Adrenal gland (tissue), 5 donors: ENCODE measurements at regions not wholly inside any gene's neighbourhood (a gene's known extent, or its start where the extent isn't known, plus 50 kb on each side); places are given as distances from the start of the nearest gene placed in this dataset.

ENCODE experiments used
- CTCF ChIP-seq, 6 experiments: fragments of 450-650 bp in 4 of 6; fragments of 200-600 bp in 2 of 6; sonication (generic) in 1 of 6; IDR thresholded peaks; 1 replicate in 5 of 6; 2 replicates in 1 of 6; pipeline versions ENCODE4 v1.5.1 to v1.8.0; 2016 to 2021; ENCODE audit warnings: antibody characterized with exemption in 6 of 6, mild to moderate bottlenecking in 2 of 6, moderate library complexity in 1 of 6
- POLR2A ChIP-seq, 2 donors: fragments of 450-650 bp; IDR thresholded peaks; one replicate each; pipeline ENCODE4 v1.6.1; 2017; ENCODE audit warnings: antibody characterized with exemption in 2 of 2, mild to moderate bottlenecking in 2 of 2, moderate library complexity in 1 of 2
- donor health status: DM: no; HTN: no; CAD: no.

- TF ChIP-seq CTCF (IDR thresholded peaks at IDR 0.05) (no peak), POLR2A (IDR thresholded peaks at IDR 0.05) (no peak)
Measured at GRCh38 chr3:86815880-86816279, 175.1 kb downstream of the VGLL3 start.
